HEK293 (cell line): ENCODE measurements at regions not wholly inside any gene's neighbourhood (a gene's known extent, or its start where the extent isn't known, plus 50 kb on each side); places are given as distances from the start of the nearest gene placed in this dataset.

Source experiments
- CTCF ChIA-PET: fragments of 350-600 bp; formaldehyde crosslinking; extraction: SDS; loops from one replicate; lab custom pipeline; 2021; ENCODE audit warnings: antibody characterized with exemption; lab: Yijun Ruan, JAX
- POLR2A ChIA-PET: fragments of 300-600 bp; formaldehyde crosslinking; extraction: SDS; loops from one replicate; lab custom pipeline; 2020; ENCODE audit warnings: antibody characterized with exemption, inconsistent platforms; lab: Yijun Ruan, JAX
- H3K27ac ChIP-seq: fragments of 200-500 bp; sonication (Bioruptor generic); 2 replicates; pipeline ENCODE4 v1.5.1; 2014; ENCODE audit warnings: low read depth, low read length, control low read depth, inconsistent platforms; ENCODE audit errors: extremely low read depth
- H3K36me3 ChIP-seq, 2 experiments: fragments of 200-500 bp in 1 of 2; sonication (Bioruptor generic) in 1 of 2; 1 replicate in 1 of 2; 2 replicates in 1 of 2; pipeline ENCODE4 v1.5.1; 2014 to 2017; ENCODE audit warnings: inconsistent platforms in 2 of 2, low read length in 2 of 2; ENCODE audit not compliant: control insufficient read depth in 2 of 2, insufficient read depth in 1 of 2
- H3K4me1 ChIP-seq: fragments of 200-500 bp; sonication (Bioruptor generic); 2 replicates; pipeline ENCODE4 v1.5.1; 2014; ENCODE audit warnings: mild to moderate bottlenecking, low read length, inconsistent platforms; ENCODE audit not compliant: control insufficient read depth, insufficient read depth
- H3K4me3 ChIP-seq: 2 replicates; pipeline ENCODE4 v1.5.1; 2011; ENCODE audit warnings: low read depth, mild to moderate bottlenecking, control low read depth, low read length, moderate library complexity
- H3K9me3 ChIP-seq: fragments of 200-500 bp; sonication (Bioruptor generic); 2 replicates; pipeline ENCODE4 v1.5.1; 2014; ENCODE audit warnings: low read depth, low read length, inconsistent platforms; ENCODE audit not compliant: control insufficient read depth, insufficient read depth
- GLI4 ChIP-seq: fragments of 450-650 bp; formaldehyde crosslinking; IDR thresholded peaks from 2 replicates; pipeline ENCODE4 v1.5.1; 2016; ENCODE audit warnings: missing biosample characterization, missing genetic modification characterization
- HIC1 ChIP-seq: fragments of 450-650 bp; formaldehyde crosslinking; IDR thresholded peaks from 2 replicates; pipeline ENCODE4 v1.5.1; 2016; ENCODE audit warnings: missing biosample characterization, missing genetic modification characterization
- KLF17 ChIP-seq: fragments of 450-650 bp; formaldehyde crosslinking; IDR thresholded peaks from 2 replicates; pipeline ENCODE4 v1.5.1; 2016; ENCODE audit warnings: missing biosample characterization, missing genetic modification characterization
- MZF1 ChIP-seq: fragments of 450-650 bp; formaldehyde crosslinking; IDR thresholded peaks from 2 replicates; pipeline ENCODE4 v1.5.1; 2017; ENCODE audit warnings: missing biosample characterization, missing genetic modification characterization, borderline replicate concordance
- PBX3 ChIP-seq: sonication (generic); formaldehyde crosslinking; IDR thresholded peaks from 2 replicates; pipeline ENCODE4 v1.8.1; 2022; ENCODE audit warnings: mild to moderate bottlenecking, moderate library complexity, missing genetic modification reagents
- SETDB1 ChIP-seq: IDR thresholded peaks from one replicate; pipeline ENCODE4 v1.6.1; 2017; ENCODE audit warnings: mild to moderate bottlenecking, low read length, moderate library complexity, mixed read lengths; ENCODE audit not compliant: insufficient read length
- TRIM28 ChIP-seq: IDR thresholded peaks from 2 replicates; pipeline ENCODE4 v1.6.1; 2011; ENCODE audit warnings: low read length, control low read depth, borderline replicate concordance
- ZBTB11 ChIP-seq: fragments of 450-650 bp; formaldehyde crosslinking; conservative IDR thresholded peaks from 2 replicates; pipeline ENCODE4 v1.5.1; 2016; ENCODE audit warnings: low read depth, missing biosample characterization, missing genetic modification characterization
- ZBTB21 ChIP-seq: fragments of 450-650 bp; formaldehyde crosslinking; IDR thresholded peaks from 2 replicates; pipeline ENCODE4 v1.5.1; 2017; ENCODE audit warnings: missing biosample characterization, missing genetic modification characterization
- ZNF248 ChIP-seq: fragments of 450-650 bp; formaldehyde crosslinking; IDR thresholded peaks from 2 replicates; pipeline ENCODE4 v1.5.1; 2017; ENCODE audit warnings: missing biosample characterization, missing genetic modification characterization
- ZNF416 ChIP-seq: fragments of 450-650 bp; formaldehyde crosslinking; IDR thresholded peaks from 2 replicates; pipeline ENCODE4 v1.5.1; 2016; ENCODE audit warnings: missing biosample characterization, missing genetic modification characterization
- ZNF488 ChIP-seq: fragments of 450-650 bp; formaldehyde crosslinking; IDR thresholded peaks from 2 replicates; pipeline ENCODE4 v1.5.1; 2016; ENCODE audit warnings: missing biosample characterization, missing genetic modification characterization
- ZNF501 ChIP-seq: fragments of 450-650 bp; formaldehyde crosslinking; IDR thresholded peaks from 2 replicates; pipeline ENCODE4 v1.5.1; 2016; ENCODE audit warnings: missing biosample characterization, missing genetic modification characterization
- ZNF529 ChIP-seq: fragments of 450-650 bp; formaldehyde crosslinking; IDR thresholded peaks from 2 replicates; pipeline ENCODE4 v1.5.1; 2017; ENCODE audit warnings: missing genetic modification characterization, missing biosample characterization; ENCODE audit not compliant: insufficient replicate concordance
- ZNF544 ChIP-seq: fragments of 450-650 bp; formaldehyde crosslinking; IDR thresholded peaks from 2 replicates; pipeline ENCODE4 v1.5.0; 2017; ENCODE audit warnings: missing biosample characterization, missing genetic modification characterization
- ZNF558 ChIP-seq: fragments of 450-650 bp; formaldehyde crosslinking; IDR thresholded peaks from 2 replicates; pipeline ENCODE4 v1.5.1; 2016; ENCODE audit warnings: missing biosample characterization, missing genetic modification characterization
- ZNF560 ChIP-seq: fragments of 450-650 bp; formaldehyde crosslinking; IDR thresholded peaks from 2 replicates; pipeline ENCODE4 v1.5.1; 2017; ENCODE audit warnings: missing biosample characterization, missing genetic modification characterization, borderline replicate concordance
- ZNF596 ChIP-seq: fragments of 450-650 bp; IDR thresholded peaks from 2 replicates; pipeline ENCODE4 v1.5.0; 2018; ENCODE audit warnings: missing biosample characterization, mild to moderate bottlenecking, missing genetic modification characterization, moderate library complexity
- ZNF639 ChIP-seq: fragments of 450-650 bp; formaldehyde crosslinking; IDR thresholded peaks from 2 replicates; pipeline ENCODE4 v1.5.1; 2016; ENCODE audit warnings: missing biosample characterization, missing genetic modification characterization
- ZNF704 ChIP-seq: fragments of 450-650 bp; formaldehyde crosslinking; IDR thresholded peaks from 2 replicates; pipeline ENCODE4 v1.5.1; 2016; ENCODE audit warnings: missing biosample characterization, missing genetic modification characterization
- ZNF768 ChIP-seq: fragments of 450-650 bp; formaldehyde crosslinking; IDR thresholded peaks from 2 replicates; pipeline ENCODE4 v1.5.1; 2018; ENCODE audit warnings: missing biosample characterization, mild to moderate bottlenecking, missing genetic modification characterization
- ZNF776 ChIP-seq: fragments of 450-650 bp; formaldehyde crosslinking; IDR thresholded peaks from 2 replicates; pipeline ENCODE4 v1.5.0; 2017; ENCODE audit warnings: missing biosample characterization, missing genetic modification characterization, borderline replicate concordance
- ZNF792 ChIP-seq: fragments of 450-650 bp; formaldehyde crosslinking; IDR thresholded peaks from 2 replicates; pipeline ENCODE4 v1.5.1; 2016; ENCODE audit warnings: missing biosample characterization, missing genetic modification characterization
- ZNF830 ChIP-seq: fragments of 450-650 bp; IDR thresholded peaks from 2 replicates; pipeline ENCODE4 v1.5.0; 2018; ENCODE audit warnings: missing biosample characterization, missing genetic modification characterization, low read depth, mild to moderate bottlenecking, moderate library complexity
- ZNF843 ChIP-seq: fragments of 450-650 bp; formaldehyde crosslinking; IDR thresholded peaks from 2 replicates; pipeline ENCODE4 v1.5.1; 2016; ENCODE audit warnings: missing biosample characterization, missing genetic modification characterization

- H3K9me3 ChIP-seq = no peaks in the 10 kb centered on the region
- H3K4me3 ChIP-seq = no peak overlapping the region
- no peak for TF ChIP-seq ZNF639 (tag by site-specific recombination)
- TF ChIP-seq ZNF843 (tag by site-specific recombination) = no peak
- no peak for TF ChIP-seq ZNF768 (tag by site-specific recombination)
- no peak for TF ChIP-seq ZNF416 (tag by site-specific recombination)
- TF ChIP-seq ZNF776 (tag by site-specific recombination) = no peak
- no peak for TF ChIP-seq ZNF544 (tag by site-specific recombination)
- no peak for TF ChIP-seq ZNF488
- no peak for TF ChIP-seq ZNF558 (tag by site-specific recombination)
- ChIA-PET CTCF (no interaction called here), POLR2A (no interaction called here)
- H3K4me1 ChIP-seq = no peaks in the 10 kb centered on the region
- H3K27ac ChIP-seq = no peak overlapping the region
- H3K36me3 ChIP-seq = no peaks in the 10 kb centered on the region
These were observed 491.5 kb upstream of the TNP1 start for GRCh38 chr2:217351378-217351777.

- Histone ChIP-seq H3K4me3 (no peak overlapping the region), H3K36me3 (no peaks in the 10 kb centered on the region), H3K4me1 (no peaks in the 10 kb centered on the region), H3K27ac (no peak overlapping the region), H3K9me3 (no peaks in the 10 kb centered on the region)
- CTCF ChIA-PET = no interaction called here
- POLR2A ChIA-PET = no interaction called here
- TF ChIP-seq ZNF792 (tag by site-specific recombination) (no peak), ZBTB21 (tag by site-specific recombination) (no peak), ZNF501 (tag by site-specific recombination) (no peak), ZNF596 (tag by site-specific recombination) (no peak), ZBTB11 (tag by site-specific recombination) (no peak), ZNF558 (tag by site-specific recombination) (peak; percentile 68; the same call in 1 of the 2 replicates), HIC1 (no peak), ZNF248 (tag by site-specific recombination) (no peak), PBX3 (CRISPR knock-in tag) (no peak), ZNF704 (no peak), MZF1 (tag by site-specific recombination) (no peak), GLI4 (no peak), ZNF529 (tag by site-specific recombination) (peak; percentile 72), ZNF830 (tag by site-specific recombination) (no peak), TRIM28 (0 out of 2 replicates have a peak, but pooled peaks have one; percentile 25), ZNF560 (tag by site-specific recombination) (no peak), KLF17 (tag by site-specific recombination) (no peak), SETDB1 (peak; percentile 74)
These were observed 489.4 kb upstream of the TNP1 start for GRCh38 chr2:217349251-217349650.
